HUES6 (cell line): ENCODE measurements at regions not wholly inside any gene's neighbourhood (a gene's known extent, or its start where the extent isn't known, plus 50 kb on each side); places are given as distances from the start of the nearest gene placed in this dataset.

Experiments
- H3K27ac ChIP-seq: 2 replicates; pipeline ENCODE4 v1.7.0; 2013; ENCODE audit warnings: low read depth, mild to moderate bottlenecking, low read length, inconsistent platforms
- H3K27me3 ChIP-seq: 2 replicates; pipeline ENCODE4 v1.6.1; 2013; ENCODE audit warnings: low read length; ENCODE audit not compliant: control insufficient read depth, insufficient read depth
- H3K36me3 ChIP-seq: 2 replicates; pipeline ENCODE4 v1.6.1; 2013; ENCODE audit warnings: low read length; ENCODE audit not compliant: control insufficient read depth, insufficient read depth
- H3K4me1 ChIP-seq: 2 replicates; pipeline ENCODE4 v1.6.1; 2013; ENCODE audit warnings: low read length; ENCODE audit not compliant: control insufficient read depth, insufficient read depth
- H3K4me3 ChIP-seq: 2 replicates; pipeline ENCODE4 v1.5.1; 2013; ENCODE audit warnings: low read depth, low read length
- H3K9ac ChIP-seq: one replicate; pipeline ENCODE4 v1.6.1; 2013; ENCODE audit warnings: mild to moderate bottlenecking, low read length
- H3K9me3 ChIP-seq: 2 replicates; pipeline ENCODE4 v1.6.1; 2013; ENCODE audit warnings: low read depth, low read length; ENCODE audit not compliant: control insufficient read depth, insufficient read depth

DNA sequence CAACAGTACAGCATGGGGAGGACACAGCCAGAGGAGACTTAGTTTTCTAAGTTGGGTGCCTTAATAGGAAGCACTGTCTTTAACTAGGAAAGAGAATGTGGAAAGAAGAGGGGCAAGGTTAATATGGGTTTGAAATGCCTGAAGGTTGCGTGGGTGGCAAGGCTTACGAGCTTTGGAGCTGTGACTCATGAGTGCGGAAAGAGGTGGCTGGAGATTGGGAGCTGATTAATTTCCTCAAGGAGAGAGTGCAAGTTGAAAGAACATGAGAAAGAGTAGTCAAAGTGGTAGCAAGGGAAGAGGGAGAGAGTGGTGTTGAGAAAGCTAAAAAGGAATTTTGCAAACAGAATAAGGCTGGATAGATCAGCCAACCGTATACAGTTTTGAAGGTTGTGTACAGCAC is 157.5 kb upstream of the ADRA1D start:
- Histone ChIP-seq H3K27me3 (peaks cover 7% of the 10 kb centered on the region; the same call in 1 of the 2 replicates), H3K4me3 (no peak overlapping the region), H3K4me1 (no peaks in the 10 kb centered on the region), H3K27ac (no peak overlapping the region), H3K9me3 (no peaks in the 10 kb centered on the region), H3K36me3 (no peaks in the 10 kb centered on the region), H3K9ac (no peak overlapping the region)

DNA sequence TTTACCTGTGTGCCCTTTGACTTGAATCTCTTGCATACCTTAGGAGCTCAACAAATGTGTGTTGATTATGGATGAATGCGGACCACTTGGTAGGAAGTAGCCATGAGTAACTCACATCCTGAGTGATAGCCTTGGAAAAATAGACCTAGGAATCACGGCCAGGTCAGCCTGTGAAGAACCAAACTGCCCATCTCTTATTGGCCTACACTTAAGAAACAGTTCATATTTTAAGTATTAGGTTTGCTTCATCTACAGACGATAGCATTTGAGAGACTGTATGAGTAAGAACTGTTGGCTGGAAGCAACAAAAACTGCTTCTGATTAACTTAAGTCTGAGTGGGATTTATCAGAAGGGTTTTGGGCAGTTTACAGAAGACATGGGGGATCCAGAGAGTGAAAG is 152.5 kb upstream of the ADRA1D start:
- Histone ChIP-seq H3K4me3 (no peak overlapping the region), H3K4me1 (no peaks in the 10 kb centered on the region), H3K27ac (no peak overlapping the region), H3K9ac (no peak overlapping the region), H3K27me3 (peaks cover 7% of the 10 kb centered on the region; the same call in 1 of the 2 replicates), H3K36me3 (no peaks in the 10 kb centered on the region), H3K9me3 (no peaks in the 10 kb centered on the region)

DNA sequence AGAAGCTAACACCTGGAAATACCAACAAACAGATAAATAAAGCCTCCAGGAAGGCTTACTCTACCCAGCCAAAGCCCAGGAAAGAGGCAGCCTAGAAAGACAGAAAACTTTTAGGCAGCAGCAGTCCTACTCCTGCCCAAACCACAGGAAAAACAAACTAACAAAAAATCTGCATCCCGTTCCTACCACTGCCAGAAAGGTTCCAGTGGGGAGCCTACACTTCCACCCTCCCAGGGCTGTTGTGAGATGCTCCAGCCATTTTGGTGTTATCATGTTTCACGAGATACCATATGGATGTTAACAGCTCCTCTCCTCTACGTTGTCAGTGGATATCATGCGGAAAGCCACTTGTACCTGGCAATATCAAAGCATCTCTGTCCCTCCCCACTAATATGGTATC is 135.9 kb upstream of the ADRA1D start:
- Histone ChIP-seq H3K27ac (no peak overlapping the region), H3K27me3 (no peaks in the 10 kb centered on the region), H3K4me3 (no peak overlapping the region), H3K4me1 (no peaks in the 10 kb centered on the region; the same call in 1 of the 2 replicates), H3K9ac (no peak overlapping the region), H3K9me3 (0 out of 2 replicates have a peak, but pooled peaks cover 3% of the 10 kb centered on the region), H3K36me3 (no peaks in the 10 kb centered on the region)

DNA sequence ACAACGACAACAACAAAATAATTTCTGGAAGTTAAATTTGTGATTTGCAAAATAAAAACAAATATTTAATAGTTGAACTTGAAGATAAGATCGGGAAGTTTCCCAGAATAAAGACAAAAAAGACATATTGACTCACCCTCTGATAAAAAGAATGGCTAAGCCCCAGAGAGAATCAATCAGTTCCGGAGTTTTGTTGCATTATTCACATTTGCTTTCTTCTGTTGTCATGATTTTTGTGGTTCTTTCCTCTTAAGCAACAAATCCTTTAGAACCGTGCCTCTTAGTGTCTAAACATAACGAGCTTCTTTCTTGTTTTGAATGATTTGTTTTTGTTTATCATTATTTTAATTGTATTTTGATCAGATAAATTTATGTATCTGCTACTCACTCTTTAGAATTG is 134.9 kb upstream of the ADRA1D start:
- no peak overlapping the region for H3K4me3 ChIP-seq
- H3K4me1 ChIP-seq: no peaks in the 10 kb centered on the region; the same call in 1 of the 2 replicates
- 0 out of 2 replicates have a peak, but pooled peaks cover 3% of the 10 kb centered on the region for H3K9me3 ChIP-seq
- H3K9ac ChIP-seq: no peak overlapping the region
- no peaks in the 10 kb centered on the region for H3K36me3 ChIP-seq
- no peaks in the 10 kb centered on the region for H3K27me3 ChIP-seq
- no peak overlapping the region for H3K27ac ChIP-seq

DNA sequence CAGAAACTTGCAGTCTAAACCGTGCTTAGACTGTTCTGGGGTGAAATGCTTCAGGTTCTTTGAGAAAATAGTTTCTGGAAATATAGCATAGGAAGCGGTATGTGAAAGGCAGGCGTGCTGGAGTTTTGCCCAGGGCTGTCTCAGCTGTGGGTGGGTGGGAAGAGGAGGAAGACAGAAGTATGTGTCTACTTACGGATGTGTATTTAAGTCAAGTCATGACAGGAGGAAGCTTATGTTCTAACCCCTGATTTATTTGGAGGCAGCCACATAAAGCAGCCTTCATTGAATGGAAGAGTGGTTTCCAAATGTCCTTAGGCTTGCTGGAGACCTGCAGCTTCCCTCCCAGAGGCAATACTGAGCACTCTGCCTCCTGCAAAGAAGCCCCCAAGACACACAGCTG is 126.8 kb upstream of the ADRA1D start:
- no peak overlapping the region for H3K27ac ChIP-seq

DNA sequence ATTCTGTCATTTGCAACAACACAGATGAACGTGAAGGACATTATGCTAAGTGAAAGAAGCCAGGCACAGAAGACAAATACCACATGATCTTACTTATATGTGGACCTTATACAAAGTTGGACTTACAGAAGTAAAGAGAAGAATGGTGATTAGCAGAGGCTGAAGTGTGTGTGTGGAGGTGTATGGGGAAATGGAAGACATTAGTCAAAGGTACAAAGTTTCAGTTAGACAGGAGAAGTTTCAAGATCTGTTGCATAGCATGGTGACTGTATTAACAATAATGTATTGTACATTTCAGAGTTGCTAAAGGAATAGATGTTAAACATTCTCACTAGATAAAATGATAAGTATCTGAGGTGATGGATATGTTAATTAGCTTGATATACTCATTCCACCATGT is 124.4 kb upstream of the ADRA1D start:
- Histone ChIP-seq H3K36me3 (no peaks in the 10 kb centered on the region), H3K4me3 (no peak overlapping the region), H3K4me1 (no peaks in the 10 kb centered on the region), H3K27ac (no peak overlapping the region), H3K9me3 (no peaks in the 10 kb centered on the region), H3K9ac (no peak overlapping the region), H3K27me3 (no peaks in the 10 kb centered on the region)

More for the DNA sequence above, 126.8 kb upstream of the ADRA1D start:
- H3K9me3 ChIP-seq: no peaks in the 10 kb centered on the region
- H3K36me3 ChIP-seq: no peaks in the 10 kb centered on the region
- H3K4me1 ChIP-seq: no peaks in the 10 kb centered on the region
- no peak overlapping the region for H3K9ac ChIP-seq
- H3K4me3 ChIP-seq: no peak overlapping the region
- H3K27me3 ChIP-seq: no peaks in the 10 kb centered on the region

DNA sequence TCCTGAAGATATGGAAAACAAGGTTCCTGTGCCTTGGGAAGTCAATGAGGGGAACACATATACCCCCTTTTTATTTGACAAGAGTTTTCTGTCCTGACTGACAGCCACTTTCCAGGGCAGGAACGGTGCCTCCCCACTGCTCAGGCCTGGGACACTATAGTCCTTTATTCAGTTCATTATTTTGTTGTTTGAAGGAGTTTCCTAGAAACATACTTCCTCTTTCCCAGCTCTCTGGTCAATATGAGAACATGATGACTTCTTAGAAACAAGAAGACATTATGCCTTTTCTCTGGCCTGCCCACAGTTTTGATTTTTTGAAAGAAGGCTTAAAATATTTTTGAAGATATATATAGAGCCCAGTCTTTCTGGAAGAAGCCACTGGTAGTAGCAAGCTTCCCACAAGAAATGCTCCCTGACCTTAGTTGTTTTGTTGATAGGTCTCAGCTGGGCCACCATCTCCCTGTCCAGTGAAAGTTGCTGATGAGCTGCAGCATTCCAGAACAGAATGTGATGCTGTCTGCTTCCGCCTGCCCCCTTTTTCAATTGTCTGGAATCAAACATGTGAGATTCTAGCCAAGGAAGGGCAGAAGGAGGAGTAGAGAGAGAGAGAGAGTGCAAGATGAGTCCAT is 122.7 kb upstream of the ADRA1D start:
- H3K9ac ChIP-seq: no peak overlapping the region
- no peaks in the 10 kb centered on the region for H3K4me1 ChIP-seq
- H3K9me3 ChIP-seq: no peaks in the 10 kb centered on the region
- no peak overlapping the region for H3K4me3 ChIP-seq
- H3K27ac ChIP-seq: no peak overlapping the region
- no peaks in the 10 kb centered on the region for H3K36me3 ChIP-seq
- H3K27me3 ChIP-seq: no peaks in the 10 kb centered on the region

DNA sequence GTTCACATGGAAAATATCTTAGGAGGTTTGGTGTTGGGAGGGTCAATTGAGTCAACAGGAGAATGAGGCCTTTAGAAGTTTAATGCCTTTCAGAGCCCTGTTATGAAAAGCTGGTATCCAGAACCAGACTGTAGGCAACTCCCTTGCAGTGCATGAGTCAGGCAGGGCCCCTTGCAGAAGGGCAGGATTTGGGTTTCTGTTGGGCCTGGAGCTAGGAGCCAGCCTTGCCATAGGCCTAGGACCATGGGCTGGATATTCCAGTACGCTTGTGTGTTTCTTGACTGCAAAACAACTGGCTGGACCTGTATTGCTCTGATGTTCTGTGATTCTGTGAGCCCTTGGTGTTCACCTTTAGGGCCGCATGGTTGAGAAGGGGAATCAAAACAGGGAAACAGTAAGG is 121.8 kb upstream of the ADRA1D start:
- Histone ChIP-seq H3K9me3 (no peaks in the 10 kb centered on the region), H3K9ac (no peak overlapping the region), H3K27ac (no peak overlapping the region), H3K4me3 (no peak overlapping the region), H3K27me3 (no peaks in the 10 kb centered on the region), H3K36me3 (no peaks in the 10 kb centered on the region), H3K4me1 (no peaks in the 10 kb centered on the region)

DNA sequence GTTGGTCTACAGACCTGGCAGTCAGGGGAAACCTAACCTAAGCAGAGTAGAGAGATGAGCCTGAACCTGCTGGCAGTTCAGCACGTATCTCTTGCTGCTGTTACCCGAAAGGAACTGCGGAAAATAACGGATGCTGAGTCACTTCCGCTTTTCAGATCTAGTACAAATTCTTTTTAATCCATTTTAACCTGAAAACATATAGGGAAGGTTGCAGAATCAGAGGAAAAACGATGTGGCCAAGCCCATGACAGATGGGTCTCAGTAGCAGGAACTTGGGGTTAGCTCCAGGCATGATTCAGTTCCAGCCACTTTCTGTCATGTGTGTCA is 120.7 kb upstream of the ADRA1D start:
- Histone ChIP-seq H3K4me1 (no peaks in the 10 kb centered on the region), H3K9me3 (no peaks in the 10 kb centered on the region), H3K27me3 (no peaks in the 10 kb centered on the region), H3K9ac (no peak overlapping the region), H3K36me3 (no peaks in the 10 kb centered on the region), H3K27ac (no peak overlapping the region), H3K4me3 (no peak overlapping the region)

DNA sequence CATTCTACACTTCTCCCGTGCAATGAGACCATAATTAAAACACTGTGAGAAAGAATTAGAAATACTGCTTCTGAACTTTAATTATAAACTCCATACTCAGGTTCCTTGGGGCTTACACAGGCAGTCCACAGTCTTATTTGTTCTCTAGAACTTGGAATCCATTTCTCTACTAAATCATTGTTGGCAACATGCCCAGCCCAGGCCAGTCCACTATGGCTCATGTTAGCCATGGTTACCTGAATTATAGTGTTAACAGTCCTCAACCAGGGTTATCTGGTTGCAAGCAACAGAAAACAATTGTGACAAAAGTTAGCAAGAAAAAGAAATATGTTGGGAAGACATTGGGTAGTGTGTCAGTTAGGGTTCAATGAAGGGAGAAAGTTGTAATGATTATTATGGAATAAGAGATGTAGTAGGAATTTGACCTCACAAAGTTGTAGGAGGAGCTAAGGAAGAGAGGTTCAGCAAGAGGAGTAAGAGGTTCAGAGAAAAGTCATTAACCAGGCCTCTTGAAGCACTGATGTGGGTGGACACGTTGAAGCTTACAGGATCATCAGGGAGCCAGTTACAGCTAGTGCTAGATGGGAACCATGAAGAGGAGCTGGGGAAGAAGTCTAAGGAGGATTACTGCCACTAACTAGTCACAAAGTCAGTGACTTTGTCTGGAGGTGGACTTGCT is 120.2 kb upstream of the ADRA1D start:
- Histone ChIP-seq H3K9me3 (no peaks in the 10 kb centered on the region), H3K27me3 (no peaks in the 10 kb centered on the region), H3K9ac (no peak overlapping the region), H3K36me3 (no peaks in the 10 kb centered on the region), H3K4me3 (no peak overlapping the region), H3K27ac (no peak overlapping the region), H3K4me1 (no peaks in the 10 kb centered on the region)

DNA sequence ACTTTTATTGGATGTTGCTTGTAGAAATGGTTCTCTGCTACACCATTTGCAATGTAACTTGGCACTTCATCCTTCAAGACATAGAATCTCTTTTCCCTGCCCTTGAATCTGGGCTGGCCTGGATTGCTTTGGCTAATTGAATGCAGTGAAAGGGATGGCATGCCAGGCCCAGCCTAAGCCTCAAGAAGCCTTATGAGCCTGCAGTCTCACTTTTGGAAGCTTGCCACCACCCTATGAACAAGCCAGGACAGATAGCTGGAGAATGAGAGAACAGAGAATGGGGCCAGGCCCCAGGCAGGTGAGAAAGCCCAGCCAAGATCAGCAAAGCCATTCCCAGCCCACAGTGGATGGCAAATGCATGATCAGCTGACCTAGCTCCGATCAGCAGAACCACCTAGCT is 117.0 kb upstream of the ADRA1D start:
- H3K9ac ChIP-seq: no peak overlapping the region
- H3K4me1 ChIP-seq: no peaks in the 10 kb centered on the region
- H3K36me3 ChIP-seq: no peaks in the 10 kb centered on the region
- no peaks in the 10 kb centered on the region for H3K9me3 ChIP-seq
- no peaks in the 10 kb centered on the region for H3K27me3 ChIP-seq
- H3K4me3 ChIP-seq: no peak overlapping the region
- H3K27ac ChIP-seq: no peak overlapping the region
